ENCODE measurements at regions not wholly inside any gene's neighbourhood (a gene's known extent, or its start where the extent isn't known, plus 50 kb on each side); places are given as distances from the start of the nearest gene placed in this dataset.

DNA sequence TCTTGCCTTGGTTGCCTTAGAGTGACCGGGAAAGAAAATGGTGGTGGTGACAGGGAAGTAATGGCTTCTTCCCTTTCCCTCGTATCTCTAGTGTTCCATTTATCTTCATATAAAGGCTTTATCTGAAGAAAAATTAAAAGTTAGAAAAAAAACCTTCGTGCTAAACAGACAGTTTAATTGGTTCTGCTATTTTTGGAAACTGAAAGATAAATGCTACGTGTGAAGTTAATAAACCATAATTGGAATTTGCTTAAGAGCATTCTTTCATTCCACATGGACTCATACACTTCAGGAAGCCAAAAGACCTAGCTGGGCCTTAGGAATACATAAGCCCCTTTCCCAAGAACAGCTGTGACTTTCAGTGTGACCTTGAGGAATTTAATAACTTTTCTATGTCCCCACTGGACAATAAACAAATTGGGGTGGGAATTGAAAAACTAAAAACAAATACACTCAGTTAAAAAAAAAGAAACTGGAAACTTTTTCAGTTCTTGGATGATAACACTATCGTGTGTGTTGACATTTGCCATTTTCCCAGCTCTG, 818.8 kb upstream of the WWC1 start (continued):
- TF ChIP-seq, protein P1, sequence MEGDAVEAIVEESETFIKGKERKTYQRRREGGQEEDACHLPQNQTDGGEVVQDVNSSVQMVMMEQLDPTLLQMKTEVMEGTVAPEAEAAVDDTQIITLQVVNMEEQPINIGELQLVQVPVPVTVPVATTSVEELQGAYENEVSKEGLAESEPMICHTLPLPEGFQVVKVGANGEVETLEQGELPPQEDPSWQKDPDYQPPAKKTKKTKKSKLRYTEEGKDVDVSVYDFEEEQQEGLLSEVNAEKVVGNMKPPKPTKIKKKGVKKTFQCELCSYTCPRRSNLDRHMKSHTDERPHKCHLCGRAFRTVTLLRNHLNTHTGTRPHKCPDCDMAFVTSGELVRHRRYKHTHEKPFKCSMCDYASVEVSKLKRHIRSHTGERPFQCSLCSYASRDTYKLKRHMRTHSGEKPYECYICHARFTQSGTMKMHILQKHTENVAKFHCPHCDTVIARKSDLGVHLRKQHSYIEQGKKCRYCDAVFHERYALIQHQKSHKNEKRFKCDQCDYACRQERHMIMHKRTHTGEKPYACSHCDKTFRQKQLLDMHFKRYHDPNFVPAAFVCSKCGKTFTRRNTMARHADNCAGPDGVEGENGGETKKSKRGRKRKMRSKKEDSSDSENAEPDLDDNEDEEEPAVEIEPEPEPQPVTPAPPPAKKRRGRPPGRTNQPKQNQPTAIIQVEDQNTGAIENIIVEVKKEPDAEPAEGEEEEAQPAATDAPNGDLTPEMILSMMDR (IDR thresholded peaks at IDR 0.05 in 2 of 3, conservative IDR thresholded peaks at IDR 0.05 in 1 of 3; ENCODE audit: control insufficient read depth in 2 of 3, extremely low read depth in 1 of 3, insufficient read depth in 1 of 3, low read depth in 3 of 3, low read length in 3 of 3) = no peak
- TF ChIP-seq, protein P2, sequence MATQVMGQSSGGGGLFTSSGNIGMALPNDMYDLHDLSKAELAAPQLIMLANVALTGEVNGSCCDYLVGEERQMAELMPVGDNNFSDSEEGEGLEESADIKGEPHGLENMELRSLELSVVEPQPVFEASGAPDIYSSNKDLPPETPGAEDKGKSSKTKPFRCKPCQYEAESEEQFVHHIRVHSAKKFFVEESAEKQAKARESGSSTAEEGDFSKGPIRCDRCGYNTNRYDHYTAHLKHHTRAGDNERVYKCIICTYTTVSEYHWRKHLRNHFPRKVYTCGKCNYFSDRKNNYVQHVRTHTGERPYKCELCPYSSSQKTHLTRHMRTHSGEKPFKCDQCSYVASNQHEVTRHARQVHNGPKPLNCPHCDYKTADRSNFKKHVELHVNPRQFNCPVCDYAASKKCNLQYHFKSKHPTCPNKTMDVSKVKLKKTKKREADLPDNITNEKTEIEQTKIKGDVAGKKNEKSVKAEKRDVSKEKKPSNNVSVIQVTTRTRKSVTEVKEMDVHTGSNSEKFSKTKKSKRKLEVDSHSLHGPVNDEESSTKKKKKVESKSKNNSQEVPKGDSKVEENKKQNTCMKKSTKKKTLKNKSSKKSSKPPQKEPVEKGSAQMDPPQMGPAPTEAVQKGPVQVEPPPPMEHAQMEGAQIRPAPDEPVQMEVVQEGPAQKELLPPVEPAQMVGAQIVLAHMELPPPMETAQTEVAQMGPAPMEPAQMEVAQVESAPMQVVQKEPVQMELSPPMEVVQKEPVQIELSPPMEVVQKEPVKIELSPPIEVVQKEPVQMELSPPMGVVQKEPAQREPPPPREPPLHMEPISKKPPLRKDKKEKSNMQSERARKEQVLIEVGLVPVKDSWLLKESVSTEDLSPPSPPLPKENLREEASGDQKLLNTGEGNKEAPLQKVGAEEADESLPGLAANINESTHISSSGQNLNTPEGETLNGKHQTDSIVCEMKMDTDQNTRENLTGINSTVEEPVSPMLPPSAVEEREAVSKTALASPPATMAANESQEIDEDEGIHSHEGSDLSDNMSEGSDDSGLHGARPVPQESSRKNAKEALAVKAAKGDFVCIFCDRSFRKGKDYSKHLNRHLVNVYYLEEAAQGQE (IDR thresholded peaks at IDR 0.05; ENCODE audit: low read depth, low read length) = no peak
- TF ChIP-seq RELA (IDR thresholded peaks at IDR 0.05; ENCODE audit: borderline replicate concordance, partially characterized antibody) (no peak), NFYB (IDR thresholded peaks at IDR 0.05; ENCODE audit: insufficient read depth, low read depth, low read length) (no peak)

DNA sequence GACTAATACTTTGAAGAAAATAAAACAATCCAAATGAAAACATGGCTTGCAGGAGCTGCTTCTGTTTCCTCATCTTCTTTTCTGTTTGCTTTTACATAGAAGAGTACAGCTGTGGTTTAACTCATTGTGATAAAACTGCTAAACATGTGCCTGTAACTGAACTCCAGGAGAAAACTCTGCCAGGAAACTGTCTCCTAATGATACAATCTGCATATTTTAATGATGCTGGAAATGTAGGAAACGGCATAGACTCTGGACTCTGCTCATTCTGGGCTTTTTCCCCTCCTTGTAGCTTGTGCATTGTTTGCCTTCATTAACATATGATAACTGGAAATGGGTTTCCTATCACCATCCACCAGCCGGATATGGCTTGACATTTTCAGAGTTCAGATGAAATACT, 813.3 kb upstream of the WWC1 start:
- ATAC-seq = no peak
- no peak for FAIRE-seq
- WGBS (ENCODE audit: insufficient coverage, insufficient replicate concordance, low lambda C conversion rate, missing lambda C conversion rate) = 0% methylated on average over 2 of the region's 2 CpGs
- no peaks in the 10 kb centered on the region for H3K4me1 ChIP-seq (ENCODE audit: control insufficient read depth, insufficient read depth, low read length)
- H3K27ac ChIP-seq (ENCODE audit: control insufficient read depth, insufficient read depth) = no peak overlapping the region
- no peak overlapping the region for H3K9ac ChIP-seq (ENCODE audit: control insufficient read depth, insufficient read depth, low read length)
- in situ Hi-C loops (cut with MboI) (no loop called here), intact Hi-C loops (cut with micrococcal nuclease; ENCODE audit: unreplicated experiment) (no loop called here)
- H3K27me3 ChIP-seq (replicated peaks in 1 of 2; ENCODE audit: control insufficient read depth in 2 of 2, insufficient read depth in 2 of 2, low read length in 1 of 2) = no peaks in the 10 kb centered on the region
- no peak overlapping the region for H3K4me3 ChIP-seq
- no peaks in the 10 kb centered on the region for H4K20me1 ChIP-seq (ENCODE audit: control insufficient read depth, insufficient read depth)
- no peak for TF ChIP-seq SREBF2 (IDR thresholded peaks at IDR 0.05; ENCODE audit: low read length)
- no peak for TF ChIP-seq ZNF384 (IDR thresholded peaks at IDR 0.05; ENCODE audit: borderline replicate concordance, low read depth, low read length)
- no peak for TF ChIP-seq ATF7 (IDR thresholded peaks at IDR 0.05; ENCODE audit: low read depth)
- ChIA-PET RAD21 (ENCODE audit: unreplicated experiment) (no interaction called here), SMC1A (ENCODE audit: uncharacterized antibody, unreplicated experiment) (interaction anchor here (0.6 kb wide), 1 partner anchor 349 kb away, joined by 3 read pairs; no protein-coding TSS in a partner anchor), POLR2A (interaction anchor here (0.5 kb wide), 1 partner anchor 8 kb away, joined by 4 read pairs; no protein-coding TSS in a partner anchor), CTCF (no interaction called here)
- no peaks in the 10 kb centered on the region for H3K9me3 ChIP-seq (replicated peaks; ENCODE audit: control insufficient read depth, insufficient read depth, low read length)
- no peak overlapping the region for H2AFZ ChIP-seq (ENCODE audit: control insufficient read depth, low read depth, low read length)
- no peaks in the 10 kb centered on the region for H3K36me3 ChIP-seq (ENCODE audit: control insufficient read depth in 2 of 2, insufficient read depth in 2 of 2, low read length in 1 of 2)
- no peak overlapping the region for H3K4me2 ChIP-seq (ENCODE audit: control insufficient read depth, insufficient read depth)
- DNase-seq (ENCODE audit: low read depth, low spot score) = no peak
- no peaks in the 10 kb centered on the region for H3K79me2 ChIP-seq (ENCODE audit: control insufficient read depth, insufficient read depth, low read length)
- no TSS peak for BruUV-seq (replicated peaks)

All from GM12878 (cell line).